GM03348 (cell line): ENCODE measurements at regions not wholly inside any gene's neighbourhood (a gene's known extent, or its start where the extent isn't known, plus 50 kb on each side); places are given as distances from the start of the nearest gene placed in this dataset.
"Not testable (repeated sequence)": the region's sequence is repeated elsewhere in the genome, so short reads cannot be mapped to it uniquely, and the experiment has no call there.

ENCODE experiments used
- DNase-seq: peaks from one replicate; pipeline ENCODE4 v3.0.0; 2012; ENCODE audit warnings: low spot score

DNA sequence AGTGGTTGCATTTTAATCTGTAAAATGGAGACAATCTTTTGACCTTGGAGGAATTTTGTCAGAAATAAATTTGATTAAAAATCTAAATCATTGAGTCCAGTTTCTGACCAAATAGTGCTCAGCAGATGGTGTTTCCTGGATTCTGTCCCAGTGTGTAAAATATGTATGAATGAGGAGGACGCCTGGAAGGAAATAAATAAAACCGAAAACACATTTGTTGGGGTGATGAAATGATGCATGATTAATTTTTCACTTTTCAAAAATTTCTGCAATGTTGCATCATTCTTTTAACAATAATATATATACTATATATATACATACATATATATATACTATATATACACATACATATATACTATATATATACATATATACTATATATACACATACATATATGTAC lies 261.1 kb upstream of the TRIB2 start:
- DNase-seq, result peak; percentile 46

- peak; percentile 85 for DNase-seq
Measured at GRCh38 chr2:12456293-12457106, 260.2 kb upstream of the TRIB2 start.

- DNase-seq, result peak; percentile 22
Measured at GRCh38 chr2:12457831-12458230, 258.9 kb upstream of the TRIB2 start.

- no peak for DNase-seq
Measured at GRCh38 chr2:12463189-12463588, 253.5 kb upstream of the TRIB2 start.

GRCh38 chr2:12465631-12466135 lies 251.1 kb upstream of the TRIB2 start:
- no peak for DNase-seq

GRCh38 chr2:12467303-12467702 lies 249.4 kb upstream of the TRIB2 start:
- no peak for DNase-seq

GRCh38 chr2:12469141-12469561 lies 247.6 kb upstream of the TRIB2 start:
- DNase-seq, result peak; percentile 44

- DNase-seq, result not testable (repeated sequence)
Measured at GRCh38 chr2:12472265-12472664, 244.5 kb upstream of the TRIB2 start.

GRCh38 chr2:12478151-12479064 lies 238.3 kb upstream of the TRIB2 start:
- DNase-seq, result no peak

GRCh38 chr2:12479065-12479601 lies 237.6 kb upstream of the TRIB2 start:
- DNase-seq, result no peak

GRCh38 chr2:12484536-12485115 lies 232.1 kb upstream of the TRIB2 start:
- DNase-seq, result no peak

- no peak for DNase-seq
Measured at GRCh38 chr2:12486205-12487118, 230.3 kb upstream of the TRIB2 start.

DNA sequence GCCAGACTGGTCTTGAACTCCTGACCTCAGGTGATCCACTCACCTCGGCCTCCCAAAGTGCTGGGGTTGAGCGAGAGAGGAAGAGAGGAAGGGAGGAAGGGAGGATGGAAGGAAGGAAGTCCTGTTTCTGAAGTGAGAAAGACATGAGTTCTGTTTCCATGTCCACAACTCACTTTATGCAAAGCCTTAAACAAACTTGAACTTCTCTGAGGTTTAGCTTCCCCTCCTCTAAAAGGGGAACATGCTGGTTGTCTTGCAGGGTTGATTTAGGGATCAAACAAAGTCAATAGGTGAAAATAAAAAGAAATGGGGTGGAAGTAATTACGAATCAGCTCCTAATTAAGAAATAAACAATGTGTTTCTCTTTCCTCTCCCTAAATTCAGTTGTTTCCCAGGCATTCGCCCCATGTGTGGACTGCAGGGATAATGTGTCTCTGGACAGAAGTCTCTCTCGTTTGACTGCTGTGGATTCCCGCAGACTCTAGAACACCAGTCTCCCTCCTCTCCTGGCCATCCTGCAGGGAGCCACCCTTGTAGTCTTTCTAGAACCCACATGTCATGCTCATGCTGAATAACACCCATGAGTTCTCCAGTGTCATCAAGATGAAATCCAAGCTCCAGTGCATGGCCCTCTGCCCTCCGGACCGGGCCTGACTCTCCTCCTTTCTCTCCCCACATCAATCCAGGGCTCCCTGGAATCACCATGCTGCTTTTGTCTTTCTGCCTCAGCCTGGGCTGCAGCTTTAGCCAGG lies 229.3 kb upstream of the TRIB2 start:
- DNase-seq, result no peak

- no peak for DNase-seq
Measured at GRCh38 chr2:12488352-12489318, 228.1 kb upstream of the TRIB2 start.

DNA sequence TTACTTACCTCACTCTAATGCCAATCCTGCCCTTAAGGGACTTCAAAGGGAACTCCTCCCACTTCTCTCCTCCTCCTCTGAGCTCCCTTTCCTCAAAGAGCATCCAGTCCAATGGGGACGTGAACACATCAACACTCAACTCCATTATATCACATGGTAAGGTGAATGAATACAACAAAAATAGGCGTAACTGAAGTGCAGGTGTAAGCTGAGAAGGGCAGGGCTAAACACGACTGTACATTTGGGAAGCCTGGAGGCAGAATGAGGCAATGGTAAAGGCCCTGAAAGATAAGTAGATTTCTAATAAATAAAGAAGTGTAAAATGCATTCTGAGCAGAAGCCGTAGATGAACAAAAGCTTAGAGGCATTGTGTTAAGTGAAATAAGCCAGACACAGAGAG lies 226.1 kb upstream of the TRIB2 start:
- no peak for DNase-seq

DNA sequence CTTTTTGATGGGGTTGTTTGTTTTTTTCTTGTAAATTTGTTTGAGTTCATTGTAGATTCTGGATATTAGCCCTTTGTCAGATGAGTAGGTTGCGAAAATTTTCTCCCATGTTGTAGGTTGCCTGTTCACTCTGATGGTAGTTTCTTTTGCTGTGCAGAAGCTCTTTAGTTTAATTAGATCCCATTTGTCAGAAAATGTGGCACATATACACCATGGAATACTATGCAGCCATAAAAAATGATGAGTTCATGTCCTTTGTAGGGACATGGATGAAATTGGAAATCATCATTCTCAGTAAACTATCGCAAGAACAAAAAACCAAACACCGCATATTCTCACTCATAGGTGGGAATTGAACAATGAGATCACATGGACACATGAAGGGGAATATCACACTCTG lies 224.4 kb upstream of the TRIB2 start:
- DNase-seq, result not testable (repeated sequence)

DNA sequence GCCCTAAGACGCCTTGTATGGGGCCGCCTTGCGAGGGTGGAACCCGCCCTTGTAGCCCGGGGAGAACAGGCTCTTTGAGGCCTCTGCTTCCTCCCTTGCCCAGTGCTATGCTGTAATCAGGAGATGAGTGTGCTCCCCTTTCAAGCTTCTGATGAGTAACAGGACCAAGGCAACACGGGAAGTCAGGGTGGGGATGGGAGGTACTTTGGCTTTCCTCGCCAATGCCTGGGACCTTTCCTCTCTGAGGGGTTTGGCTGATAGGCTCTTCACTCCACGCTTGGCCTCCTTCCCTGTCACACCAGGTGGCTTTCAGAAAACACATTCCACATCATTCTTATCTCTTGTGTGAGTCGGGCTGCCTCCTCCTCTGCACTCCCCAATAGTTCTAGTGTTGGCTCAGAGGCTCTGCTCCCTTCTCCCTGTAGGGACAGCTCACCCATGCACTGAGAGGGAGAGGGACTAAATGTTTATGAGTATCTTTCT lies 223.7 kb upstream of the TRIB2 start:
- peak; percentile 62 for DNase-seq

DNA sequence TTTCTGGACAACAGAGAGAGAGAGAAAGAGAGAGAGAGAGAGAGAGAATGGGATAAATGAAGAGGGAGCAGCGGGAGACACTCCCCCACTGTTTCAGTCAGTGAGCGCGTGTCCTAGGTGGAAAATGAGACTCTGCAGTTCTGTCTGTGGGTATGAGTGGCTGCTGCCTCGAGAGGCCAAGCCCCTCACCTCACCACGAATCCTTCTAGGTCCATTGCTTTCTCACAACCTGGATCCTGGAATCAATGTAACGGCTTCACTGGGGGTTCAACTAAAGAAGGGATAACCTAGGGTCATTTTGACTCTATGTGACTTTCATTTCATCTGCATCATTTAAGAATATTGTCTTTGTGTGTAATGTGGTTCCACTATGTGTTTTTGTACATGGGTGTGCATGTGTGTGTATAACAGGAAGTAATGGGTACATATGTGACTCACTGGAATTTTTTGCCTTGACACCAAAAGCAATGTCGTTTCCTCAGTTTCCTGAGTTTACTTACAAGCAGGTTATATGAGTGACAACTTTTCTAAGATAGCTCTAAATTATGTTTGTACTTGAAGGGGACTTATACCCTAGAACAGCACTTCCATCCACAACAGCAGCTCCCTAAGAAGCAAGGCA lies 221.4 kb upstream of the TRIB2 start:
- DNase-seq, result no peak

- no peak for DNase-seq
Measured at GRCh38 chr2:12498286-12498685, 218.4 kb upstream of the TRIB2 start.
